NCI-H2227 (cell line): ENCODE measurements at regions not wholly inside any gene's neighbourhood (a gene's known extent, or its start where the extent isn't known, plus 50 kb on each side); places are given as distances from the start of the nearest gene placed in this dataset.

Source experiments
- DNase-seq: peaks from one replicate; lab custom pipeline; 2025; ENCODE audit not compliant: unreplicated experiment; lab: John Stamatoyannopoulos, UW

DNA sequence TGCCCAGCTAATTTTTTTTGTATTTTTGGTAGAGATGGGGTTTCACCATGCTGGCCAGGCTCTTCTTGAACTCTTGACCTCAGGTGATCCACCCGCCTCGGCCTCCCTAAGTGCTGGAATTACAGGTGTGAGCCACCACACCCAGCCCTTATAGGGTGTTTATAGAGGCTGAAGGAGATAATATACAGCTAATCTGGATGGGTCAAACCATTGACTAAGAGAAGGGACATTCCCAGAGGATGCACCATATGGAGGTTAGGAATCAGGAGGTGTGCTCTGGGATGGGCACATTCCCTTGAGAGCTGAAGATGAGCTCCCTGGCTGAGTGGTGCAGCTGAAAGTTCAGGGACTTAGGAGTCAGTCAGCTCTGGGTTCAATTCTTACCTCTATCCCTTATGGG, 68.3 kb upstream of the SHISA3 start:
- DNase-seq, result no peak

DNA sequence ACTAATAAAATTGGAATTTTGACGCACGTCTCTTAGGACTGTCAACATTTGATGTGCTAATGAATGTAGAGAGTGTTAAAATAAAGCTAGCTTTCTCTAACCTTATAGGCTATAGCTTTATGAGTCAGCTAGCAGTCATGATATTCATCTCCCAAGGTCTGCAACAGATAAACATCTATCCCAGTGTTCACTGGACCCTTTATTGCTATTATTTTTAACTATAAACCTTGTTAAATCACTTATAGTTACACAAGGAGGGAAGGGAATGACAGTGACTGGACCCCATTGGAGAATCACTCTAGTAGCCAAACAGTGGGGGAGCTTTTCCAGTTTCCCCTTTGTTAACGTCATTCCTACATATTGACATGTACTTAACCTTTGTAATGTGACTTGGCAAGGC, 67.9 kb upstream of the SHISA3 start:
- DNase-seq, result no peak

DNA sequence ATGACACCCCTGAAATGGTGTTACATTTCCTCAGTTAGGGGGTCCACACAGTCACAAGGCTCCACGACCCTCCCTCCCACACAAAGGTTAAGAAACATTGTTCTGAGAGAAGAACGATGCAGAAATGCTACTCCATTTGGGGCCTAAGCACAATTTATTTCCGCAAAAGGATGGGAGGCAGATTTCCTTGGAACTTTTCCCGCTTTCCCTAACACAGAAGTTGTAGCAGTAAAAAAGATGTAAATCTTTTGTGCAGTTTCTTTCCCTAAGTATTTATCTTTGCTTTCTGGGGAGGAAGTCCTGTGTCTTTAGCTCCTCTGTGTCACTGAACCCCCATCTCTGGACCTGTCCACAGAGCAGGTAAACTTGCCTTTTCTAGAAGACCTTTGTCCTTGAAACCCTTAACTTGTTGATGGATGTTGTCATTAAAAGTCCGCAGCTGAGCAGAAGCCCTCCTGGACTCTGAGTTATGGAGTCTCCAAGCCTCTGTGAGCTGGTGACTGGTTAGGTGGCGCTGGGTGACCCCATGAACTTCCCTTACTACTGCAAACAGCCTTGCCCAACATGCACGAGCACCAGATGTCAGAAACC, 67.2 kb upstream of the SHISA3 start:
- no peak for DNase-seq

DNA sequence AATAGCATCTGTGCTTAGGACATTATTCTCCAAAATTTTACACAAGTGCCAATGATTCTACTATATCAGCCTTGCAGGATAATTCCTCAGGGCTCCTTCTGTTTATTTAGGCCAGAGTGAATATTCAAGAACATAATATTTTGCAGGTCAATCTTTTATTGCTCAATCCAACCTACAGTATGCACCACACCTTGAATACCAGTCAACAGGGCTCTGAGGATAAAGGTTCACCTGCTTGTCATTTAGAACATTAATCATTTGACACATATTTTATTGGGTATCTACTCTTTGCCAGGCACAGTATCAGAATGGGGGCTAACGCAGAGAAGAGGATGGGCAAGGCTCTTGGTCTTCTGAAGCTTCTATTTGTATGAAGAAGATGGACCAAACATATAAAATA, 66.2 kb upstream of the SHISA3 start:
- no peak for DNase-seq

DNA sequence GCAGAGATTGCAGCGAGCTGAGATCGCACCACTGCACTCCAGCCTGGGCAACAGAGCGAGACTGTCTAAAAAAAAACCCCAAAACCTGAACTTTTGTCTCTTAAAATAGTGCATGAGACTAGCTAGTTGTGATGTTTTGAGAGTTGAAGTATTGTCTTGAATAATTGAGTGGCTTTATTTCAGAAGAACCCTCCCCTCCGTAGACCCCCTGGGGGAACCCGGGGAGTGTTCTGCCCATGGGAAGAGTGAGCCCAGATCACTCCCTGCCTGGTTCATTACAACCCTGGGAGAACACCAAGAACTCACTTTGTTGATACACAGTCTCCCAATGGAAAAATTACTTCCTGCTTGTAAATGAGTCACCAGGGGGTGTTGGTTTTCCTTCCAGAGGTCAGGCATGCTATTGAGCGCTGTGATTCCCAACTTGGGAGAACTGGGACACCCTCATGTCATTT, 65.3 kb upstream of the SHISA3 start:
- no peak for DNase-seq

DNA sequence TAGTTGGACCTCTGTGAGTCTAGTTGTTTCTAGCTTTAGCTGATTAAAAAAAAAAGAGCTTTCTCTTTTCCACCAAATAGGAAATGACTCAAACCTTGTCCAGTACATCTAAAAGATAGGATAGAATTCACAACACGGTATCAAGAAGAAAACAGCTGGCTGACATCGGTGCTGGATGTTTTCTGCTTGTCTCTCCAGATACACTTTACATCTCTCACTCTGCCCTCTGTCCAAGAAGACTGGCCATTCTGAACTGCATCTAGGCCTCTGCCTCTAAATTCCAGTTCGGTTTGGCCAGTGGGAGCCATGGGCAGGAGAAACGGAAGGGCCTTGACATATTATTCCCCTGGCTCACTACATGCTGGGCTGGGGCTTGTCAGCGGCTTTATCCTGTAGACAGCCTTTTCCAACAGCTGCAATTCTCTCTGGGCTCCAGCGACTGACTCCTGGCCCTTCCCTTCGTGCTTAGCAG, 57.3 kb upstream of the SHISA3 start:
- DNase-seq, result no peak

DNA sequence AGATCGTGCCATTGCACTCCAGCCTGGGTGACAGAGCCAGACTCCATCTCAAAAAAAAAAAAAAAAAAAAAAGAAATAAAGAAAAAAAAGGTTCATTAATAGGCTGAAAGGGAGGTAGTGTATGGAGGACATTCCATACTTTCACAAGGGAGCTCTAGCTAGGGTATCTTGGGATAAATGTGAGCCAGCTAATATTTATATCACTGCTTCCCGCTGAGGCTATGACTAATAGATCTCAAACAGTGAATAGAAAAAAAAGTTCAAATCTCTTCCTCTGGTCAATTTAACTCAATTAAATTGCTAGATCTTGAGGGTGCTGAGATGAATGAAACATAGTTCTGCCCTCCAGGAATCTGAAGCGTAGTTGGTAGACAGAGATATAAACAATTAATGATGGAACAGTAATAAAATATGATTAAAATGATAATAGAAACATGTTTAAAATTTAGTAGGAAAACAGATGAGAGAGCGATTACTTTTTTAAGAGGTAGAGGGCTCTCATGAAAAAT, 55.7 kb upstream of the SHISA3 start:
- DNase-seq, result no peak

DNA sequence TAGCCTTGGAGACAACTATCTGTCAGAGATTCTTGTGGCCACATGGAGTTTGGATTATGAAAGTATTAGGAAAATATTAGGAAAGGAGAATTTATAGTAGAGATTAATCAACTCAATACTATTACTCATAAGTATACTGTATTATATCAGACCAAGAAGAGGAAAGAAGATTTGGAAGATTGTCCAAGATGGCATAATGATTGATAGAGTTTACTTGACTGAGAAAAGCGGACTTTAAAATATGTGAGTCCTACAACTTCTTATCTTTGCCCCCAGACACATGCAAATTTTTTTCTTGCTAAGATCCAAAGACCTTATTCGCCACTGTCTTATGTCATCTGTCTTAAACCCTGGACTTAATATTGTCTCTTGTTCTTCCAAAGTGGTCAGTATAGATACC, 54.8 kb upstream of the SHISA3 start:
- DNase-seq, result no peak

DNA sequence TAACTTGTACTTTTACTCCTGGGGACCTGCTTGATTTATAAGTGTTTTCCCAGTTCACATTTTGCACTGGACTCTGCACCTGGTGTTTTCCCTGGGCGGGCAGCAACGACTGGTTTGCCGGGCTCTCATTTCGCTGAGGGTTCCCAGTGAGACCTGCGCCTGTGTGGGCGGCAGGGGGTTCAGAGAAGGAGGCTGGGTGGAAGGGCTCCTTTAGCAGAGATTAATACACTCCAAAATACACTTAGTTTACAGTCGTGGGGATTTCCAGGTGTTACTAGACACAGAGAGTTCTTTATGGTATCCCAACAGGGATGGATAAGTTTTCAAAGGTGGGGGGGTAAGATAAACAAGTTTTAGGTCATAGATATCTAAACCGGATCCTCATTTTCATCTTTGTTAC, 53.0 kb upstream of the SHISA3 start:
- no peak for DNase-seq

DNA sequence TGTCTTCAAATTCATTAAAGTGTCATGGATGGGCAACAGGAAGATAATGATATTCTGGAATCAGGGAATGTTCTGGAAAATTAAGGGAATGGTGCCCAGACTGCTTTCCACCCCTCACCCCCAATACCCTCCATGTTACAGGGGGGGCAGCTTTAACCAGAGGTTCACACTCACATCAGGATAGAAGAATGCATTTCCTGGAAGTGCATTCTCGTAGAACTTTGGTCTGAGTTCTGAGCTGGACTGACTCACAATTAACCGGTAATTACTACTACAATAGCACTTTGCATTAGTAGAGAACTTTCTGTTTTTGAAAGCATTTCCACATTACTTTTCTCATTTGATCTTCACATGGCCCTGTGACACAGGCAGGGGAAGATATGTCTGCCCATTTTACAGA, 52.5 kb upstream of the SHISA3 start:
- no peak for DNase-seq

DNA sequence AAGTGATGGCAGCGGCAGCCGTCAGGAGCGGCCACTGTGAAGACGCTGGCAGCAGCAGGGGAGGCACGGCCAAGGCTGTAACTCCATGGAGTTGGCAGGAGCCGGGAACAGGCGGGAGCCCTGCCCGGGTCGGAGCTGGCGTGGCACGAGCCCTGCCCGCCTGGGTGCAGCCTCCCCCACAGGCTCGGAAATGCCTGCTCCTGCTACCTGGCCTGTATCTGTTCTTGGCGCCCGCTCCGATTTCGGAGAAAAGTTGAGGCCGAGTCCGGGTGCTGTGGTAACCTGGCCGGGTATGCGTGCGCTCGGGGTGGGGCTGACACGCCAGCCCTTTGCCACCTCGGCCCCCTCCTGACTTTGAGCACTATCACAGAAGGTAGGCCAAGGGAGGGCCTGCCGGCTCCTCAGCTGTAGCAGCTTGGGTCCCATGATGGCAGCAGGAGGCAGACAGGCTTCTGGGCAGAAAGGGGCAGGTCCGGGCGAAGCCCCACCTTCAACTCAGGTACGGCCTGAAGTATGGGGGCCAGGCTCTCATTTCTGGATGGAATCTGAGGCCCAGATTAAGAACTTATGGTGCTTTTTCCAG, 51.2 kb upstream of the SHISA3 start:
- no peak for DNase-seq

DNA sequence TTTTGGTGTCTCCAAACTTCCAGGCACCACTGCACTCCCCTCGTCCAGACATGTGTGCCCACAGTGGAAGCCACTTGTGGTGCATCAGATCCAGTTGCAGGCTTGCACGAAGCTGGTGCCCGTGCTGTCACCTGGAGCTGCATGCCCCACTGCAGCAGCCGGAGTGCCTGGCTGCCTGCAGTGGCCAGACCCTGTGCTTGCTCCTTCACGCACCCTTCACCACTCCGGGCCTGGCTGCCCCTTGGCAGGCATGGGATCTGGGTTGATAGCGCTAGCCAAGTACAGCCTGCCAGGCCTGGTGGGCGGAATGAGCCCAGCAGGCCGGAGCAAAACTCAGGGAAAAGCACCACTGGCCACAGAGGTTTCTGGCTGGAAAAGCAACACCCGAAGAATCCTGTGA, 50.2 kb upstream of the SHISA3 start:
- no peak for DNase-seq
